ENCODE measurements at regions not wholly inside any gene's neighbourhood (a gene's known extent, or its start where the extent isn't known, plus 50 kb on each side); places are given as distances from the start of the nearest gene placed in this dataset.

DNA sequence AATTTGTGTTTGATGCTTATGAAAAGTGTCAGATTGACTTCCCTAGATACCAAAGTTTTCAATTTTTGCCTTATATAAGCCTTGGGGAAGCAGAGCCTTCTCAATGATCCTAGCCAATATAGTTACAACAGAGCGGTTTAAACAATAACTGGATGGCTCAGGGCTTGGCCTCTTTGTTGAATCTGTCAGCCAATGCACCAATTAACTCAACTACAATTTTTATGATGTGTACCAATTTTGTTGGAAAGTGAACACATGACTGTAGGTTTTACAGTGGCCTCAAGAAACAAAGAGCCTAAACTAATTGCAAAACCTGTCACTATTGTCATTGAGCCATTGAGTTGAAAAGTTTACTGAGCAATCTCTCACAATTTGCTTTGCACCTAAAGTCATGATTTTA, 71.6 kb upstream of the RGS18 start:
- Histone ChIP-seq H3K4me3 (replicated peaks in 1 of 3; ENCODE audit: insufficient read depth in 1 of 3, low read depth in 2 of 3, low read length in 3 of 3) (no peak overlapping the region), H3K36me3 (replicated peaks in 1 of 2; ENCODE audit: control insufficient read depth in 1 of 2, insufficient read depth in 2 of 2, low read length in 2 of 2) (no peaks in the 10 kb centered on the region), H3K9ac (ENCODE audit: insufficient read depth, low read depth, low read length) (no peak overlapping the region), H4K20me1 (ENCODE audit: insufficient read depth, low read length) (no peaks in the 10 kb centered on the region), H2AFZ (ENCODE audit: low read length) (no peak overlapping the region), H3K27ac (ENCODE audit: extremely low read length, insufficient read depth, low read length) (no peak overlapping the region), H3K79me2 (ENCODE audit: insufficient read depth, low read length) (no peaks in the 10 kb centered on the region), H3K4me2 (ENCODE audit: low read depth, low read length) (no peak overlapping the region), H3K27me3 (ENCODE audit: control insufficient read depth in 1 of 2, insufficient read depth in 2 of 2, low read length in 2 of 2) (no peaks in the 10 kb centered on the region; a peak in 1 of 5 replicates), H3K9me3 (ENCODE audit: low read length) (no peaks in the 10 kb centered on the region), H3K4me1 (ENCODE audit: insufficient read depth, low read length) (no peaks in the 10 kb centered on the region)
- no peak for FAIRE-seq
- no peak for DNase-seq (ENCODE audit: low spot score)
- ChIA-PET CTCF (ENCODE audit: low intra/inter-chr PET ratio, low total read pairs) (no interaction called here), POLR2A (no interaction called here)
- no TSS peak for BruUV-seq (replicated peaks)
- in situ Hi-C loops (cut with HindIII; ENCODE audit: extremely low pct_ligation_motif_present, low pct_unique_long_range_greater_than_20kb): no loop called here
- no peak for ATAC-seq
- WGBS (ENCODE audit: low lambda C conversion rate): 0% methylated on average over 1 of the region's 1 CpG
- intact Hi-C loops (cut with micrococcal nuclease; ENCODE audit: unreplicated experiment): no loop called here
- TF ChIP-seq SOX5 (CRISPR knock-in tag; IDR thresholded peaks at IDR 0.05; ENCODE audit: borderline replicate concordance): no peak
- no peak for TF ChIP-seq MIXL1 (CRISPR knock-in tag; IDR thresholded peaks at IDR 0.05)
- TF ChIP-seq, protein P1, sequence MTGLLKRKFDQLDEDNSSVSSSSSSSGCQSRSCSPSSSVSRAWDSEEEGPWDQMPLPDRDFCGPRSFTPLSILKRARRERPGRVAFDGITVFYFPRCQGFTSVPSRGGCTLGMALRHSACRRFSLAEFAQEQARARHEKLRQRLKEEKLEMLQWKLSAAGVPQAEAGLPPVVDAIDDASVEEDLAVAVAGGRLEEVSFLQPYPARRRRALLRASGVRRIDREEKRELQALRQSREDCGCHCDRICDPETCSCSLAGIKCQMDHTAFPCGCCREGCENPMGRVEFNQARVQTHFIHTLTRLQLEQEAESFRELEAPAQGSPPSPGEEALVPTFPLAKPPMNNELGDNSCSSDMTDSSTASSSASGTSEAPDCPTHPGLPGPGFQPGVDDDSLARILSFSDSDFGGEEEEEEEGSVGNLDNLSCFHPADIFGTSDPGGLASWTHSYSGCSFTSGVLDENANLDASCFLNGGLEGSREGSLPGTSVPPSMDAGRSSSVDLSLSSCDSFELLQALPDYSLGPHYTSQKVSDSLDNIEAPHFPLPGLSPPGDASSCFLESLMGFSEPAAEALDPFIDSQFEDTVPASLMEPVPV (CRISPR knock-in tag; IDR thresholded peaks at IDR 0.05): no peak
- no peak for TF ChIP-seq ZFP62 (CRISPR knock-in tag; IDR thresholded peaks at IDR 0.05)
- TF ChIP-seq, protein P2, sequence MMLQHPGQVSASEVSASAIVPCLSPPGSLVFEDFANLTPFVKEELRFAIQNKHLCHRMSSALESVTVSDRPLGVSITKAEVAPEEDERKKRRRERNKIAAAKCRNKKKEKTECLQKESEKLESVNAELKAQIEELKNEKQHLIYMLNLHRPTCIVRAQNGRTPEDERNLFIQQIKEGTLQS (CRISPR knock-in tag; IDR thresholded peaks at IDR 0.05): no peak
- no peak for TF ChIP-seq NPAS2 (CRISPR knock-in tag; IDR thresholded peaks at IDR 0.05; ENCODE audit: borderline replicate concordance)
- no peak for TF ChIP-seq TMF1 (CRISPR knock-in tag; IDR thresholded peaks at IDR 0.05; ENCODE audit: low read depth)
- TF ChIP-seq TBL1XR1 (IDR thresholded peaks at IDR 0.05; ENCODE audit: borderline replicate concordance, low read length, partially characterized antibody): no peak
- TF ChIP-seq, protein P3, sequence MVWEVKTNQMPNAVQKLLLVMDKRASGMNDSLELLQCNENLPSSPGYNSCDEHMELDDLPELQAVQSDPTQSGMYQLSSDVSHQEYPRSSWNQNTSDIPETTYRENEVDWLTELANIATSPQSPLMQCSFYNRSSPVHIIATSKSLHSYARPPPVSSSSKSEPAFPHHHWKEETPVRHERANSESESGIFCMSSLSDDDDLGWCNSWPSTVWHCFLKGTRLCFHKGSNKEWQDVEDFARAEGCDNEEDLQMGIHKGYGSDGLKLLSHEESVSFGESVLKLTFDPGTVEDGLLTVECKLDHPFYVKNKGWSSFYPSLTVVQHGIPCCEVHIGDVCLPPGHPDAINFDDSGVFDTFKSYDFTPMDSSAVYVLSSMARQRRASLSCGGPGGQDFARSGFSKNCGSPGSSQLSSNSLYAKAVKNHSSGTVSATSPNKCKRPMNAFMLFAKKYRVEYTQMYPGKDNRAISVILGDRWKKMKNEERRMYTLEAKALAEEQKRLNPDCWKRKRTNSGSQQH (CRISPR knock-in tag; IDR thresholded peaks at IDR 0.05; ENCODE audit: low read depth): no peak
- no peak for TF ChIP-seq ZFP1 (CRISPR knock-in tag; IDR thresholded peaks at IDR 0.05)
- no peak for TF ChIP-seq ZBTB21 (CRISPR knock-in tag; IDR thresholded peaks at IDR 0.05)
- TF ChIP-seq POLR2AphosphoS5 (IDR thresholded peaks at IDR 0.05; ENCODE audit: low read depth, low read length): no peak
- no peak for TF ChIP-seq MAZ (IDR thresholded peaks at IDR 0.05; ENCODE audit: borderline replicate concordance, low read depth, low read length)
- no peak for TF ChIP-seq MAZ (CRISPR knock-in tag; IDR thresholded peaks at IDR 0.05; ENCODE audit: low read depth)
- TF ChIP-seq ZC3H13 (CRISPR knock-in tag; IDR thresholded peaks at IDR 0.05): no peak
- TF ChIP-seq ETV5 (CRISPR knock-in tag; IDR thresholded peaks at IDR 0.05; ENCODE audit: borderline replicate concordance): no peak
- TF ChIP-seq TBX2 (CRISPR knock-in tag; IDR thresholded peaks at IDR 0.05; ENCODE audit: borderline replicate concordance): no peak
- no peak for TF ChIP-seq REXO4 (CRISPR knock-in tag; IDR thresholded peaks at IDR 0.05; ENCODE audit: borderline replicate concordance)

Measured in HepG2 (cell line).